WTC11 (cell line): ENCODE measurements at regions not wholly inside any gene's neighbourhood (a gene's known extent, or its start where the extent isn't known, plus 50 kb on each side); places are given as distances from the start of the nearest gene placed in this dataset.

Experiments
- ATF6 ChIP-seq: sonication (generic); formaldehyde crosslinking; IDR thresholded peaks from 2 replicates; pipeline ENCODE4 v1.8.1; 2023; ENCODE audit warnings: mild to moderate bottlenecking, missing genetic modification reagents
- CTCF ChIP-seq: fragments of 200-600 bp; IDR thresholded peaks from 2 replicates; pipeline ENCODE4 v1.8.0; 2022; ENCODE audit warnings: antibody characterized with exemption
- E2F5 ChIP-seq: sonication (generic); formaldehyde crosslinking; IDR thresholded peaks from 2 replicates; pipeline ENCODE4 v1.8.1; 2022; ENCODE audit warnings: mild to moderate bottlenecking, moderate library complexity, missing genetic modification reagents
- ETV6 ChIP-seq: sonication (generic); formaldehyde crosslinking; IDR thresholded peaks from 2 replicates; pipeline ENCODE4 v1.8.1; 2022; ENCODE audit warnings: mild to moderate bottlenecking, missing genetic modification reagents
- IRF2 ChIP-seq: sonication (generic); formaldehyde crosslinking; IDR thresholded peaks from 2 replicates; pipeline ENCODE4 v1.8.0; 2022; ENCODE audit warnings: low read depth, missing genetic modification reagents, borderline replicate concordance
- NFYB ChIP-seq: sonication (generic); formaldehyde crosslinking; conservative IDR thresholded peaks from 2 replicates; pipeline ENCODE4 v1.8.0; 2022; ENCODE audit warnings: low read depth, missing genetic modification reagents
- PRDM15 ChIP-seq: sonication (generic); formaldehyde crosslinking; IDR thresholded peaks from 2 replicates; pipeline ENCODE4 v1.8.0; 2022; ENCODE audit warnings: missing genetic modification reagents
- STAT6 ChIP-seq: sonication (generic); formaldehyde crosslinking; conservative IDR thresholded peaks from 2 replicates; pipeline ENCODE4 v1.8.1; 2023; ENCODE audit warnings: mild to moderate bottlenecking, low read depth, missing genetic modification reagents, moderate library complexity
- TP53 ChIP-seq: sonication (generic); formaldehyde crosslinking; IDR thresholded peaks from 2 replicates; pipeline ENCODE4 v1.8.1; 2023; ENCODE audit warnings: mild to moderate bottlenecking, missing genetic modification reagents
- USF2 ChIP-seq: sonication (generic); formaldehyde crosslinking; IDR thresholded peaks from 2 replicates; pipeline ENCODE4 v1.8.1; 2023; ENCODE audit warnings: mild to moderate bottlenecking, missing genetic modification reagents, moderate library complexity
- ZBTB21 ChIP-seq: sonication (generic); formaldehyde crosslinking; IDR thresholded peaks from 2 replicates; pipeline ENCODE4 v1.8.1; 2023; ENCODE audit warnings: mild to moderate bottlenecking, missing genetic modification reagents, borderline replicate concordance
- TF ChIP-seq, protein P1 (sequence below): sonication (generic); formaldehyde crosslinking; IDR thresholded peaks from 2 replicates; pipeline ENCODE4 v1.8.0; 2022; ENCODE audit warnings: mild to moderate bottlenecking, missing genetic modification reagents

- TF ChIP-seq ZBTB21 (CRISPR knock-in tag) = no peak
- TF ChIP-seq TP53 = no peak
- TF ChIP-seq ETV6 (CRISPR knock-in tag) = no peak
- TF ChIP-seq CTCF = no peak
- TF ChIP-seq IRF2 (CRISPR knock-in tag) = no peak
- TF ChIP-seq NFYB (CRISPR knock-in tag) = no peak
- TF ChIP-seq PRDM15 (CRISPR knock-in tag) = no peak
- TF ChIP-seq E2F5 (CRISPR knock-in tag) = no peak
- TF ChIP-seq ATF6 = no peak
- TF ChIP-seq STAT6 = no peak
- no peak for TF ChIP-seq USF2
- TF ChIP-seq, protein P1, sequence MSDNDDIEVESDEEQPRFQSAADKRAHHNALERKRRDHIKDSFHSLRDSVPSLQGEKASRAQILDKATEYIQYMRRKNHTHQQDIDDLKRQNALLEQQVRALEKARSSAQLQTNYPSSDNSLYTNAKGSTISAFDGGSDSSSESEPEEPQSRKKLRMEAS (CRISPR knock-in tag) = no peak
These were observed 216.9 kb upstream of the TNP1 start for GRCh38 chr2:217076657-217077232.
